AG04450 (cell line): ENCODE measurements at regions not wholly inside any gene's neighbourhood (a gene's known extent, or its start where the extent isn't known, plus 50 kb on each side); places are given as distances from the start of the nearest gene placed in this dataset.

Experiments used
- CTCF ChIA-PET: fragments of 300-600, 350-600 bp; formaldehyde crosslinking; extraction: SDS; loops from one replicate; lab custom pipeline; 2022; ENCODE audit warnings: antibody characterized with exemption, inconsistent platforms; lab: Charles Lee
- POLR2A ChIA-PET: fragments of 350-600 bp; formaldehyde crosslinking; extraction: SDS; loops from one replicate; lab custom pipeline; 2021; ENCODE audit warnings: antibody characterized with exemption, inconsistent platforms; lab: Yijun Ruan, JAX
- DNase-seq: peaks from one replicate; pipeline ENCODE4 v3.0.0-alpha.2; 2011; ENCODE audit warnings: low read depth, low spot score
- H3K27ac ChIP-seq: one replicate; pipeline ENCODE4 v1.5.1; 2012; ENCODE audit warnings: low read depth, low read length, control low read depth
- H3K27me3 ChIP-seq: one replicate; pipeline ENCODE4 v1.6.0; 2012; ENCODE audit warnings: low read length; ENCODE audit not compliant: control insufficient read depth, insufficient read depth
- H3K4me3 ChIP-seq: 2 replicates; pipeline ENCODE4 v1.5.1; 2011; ENCODE audit warnings: mild to moderate bottlenecking, low read depth, low read length, control low read depth
- H3K9me3 ChIP-seq: 2 replicates; pipeline ENCODE4 v1.5.1; 2012; ENCODE audit warnings: low read length; ENCODE audit not compliant: control insufficient read depth, insufficient read depth
- CTCF ChIP-seq: IDR thresholded peaks from 2 replicates; pipeline ENCODE4 v1.5.1; 2011; ENCODE audit warnings: low read depth, low read length, control low read depth, inconsistent platforms

GRCh38 chr4:45668128-45668527 is 455.7 kb downstream of the GABRG1 start:
- no peak overlapping the region for H3K27ac ChIP-seq
- DNase-seq: no peak
- no peak for TF ChIP-seq CTCF
- H3K9me3 ChIP-seq: no peaks in the 10 kb centered on the region; the same call in 1 of the 2 replicates
- H3K27me3 ChIP-seq: no peaks in the 10 kb centered on the region
- no peak overlapping the region for H3K4me3 ChIP-seq
- CTCF ChIA-PET: no interaction called here
- POLR2A ChIA-PET: no interaction called here

- Histone ChIP-seq H3K9me3 (no peaks in the 10 kb centered on the region; the same call in 1 of the 2 replicates), H3K27me3 (no peaks in the 10 kb centered on the region), H3K4me3 (no peak overlapping the region), H3K27ac (no peak overlapping the region)
- no peak for TF ChIP-seq CTCF
- CTCF ChIA-PET: no interaction called here
- DNase-seq: no peak
- POLR2A ChIA-PET: no interaction called here
These were observed 460.2 kb downstream of the GABRG1 start for GRCh38 chr4:45663628-45664081.

- CTCF ChIA-PET: no interaction called here
- Histone ChIP-seq H3K4me3 (no peak overlapping the region), H3K27me3 (no peaks in the 10 kb centered on the region), H3K9me3 (no peaks in the 10 kb centered on the region), H3K27ac (no peak overlapping the region)
- POLR2A ChIA-PET: no interaction called here
- no peak for DNase-seq
- no peak for TF ChIP-seq CTCF
These were observed 460.9 kb downstream of the GABRG1 start for GRCh38 chr4:45663003-45663402.

GRCh38 chr4:45661893-45662292 is 462.0 kb downstream of the GABRG1 start:
- H3K9me3 ChIP-seq: no peaks in the 10 kb centered on the region
- POLR2A ChIA-PET: no interaction called here

GRCh38 chr4:45650545-45650944 is 473.3 kb downstream of the GABRG1 start:
- no peak for TF ChIP-seq CTCF
- Histone ChIP-seq H3K9me3 (no peaks in the 10 kb centered on the region), H3K4me3 (no peak overlapping the region), H3K27me3 (no peaks in the 10 kb centered on the region), H3K27ac (no peak overlapping the region)
- DNase-seq: no peak
- ChIA-PET CTCF (no interaction called here), POLR2A (no interaction called here)

More at GRCh38 chr4:45661893-45662292, 462.0 kb downstream of the GABRG1 start:
- no peak overlapping the region for H3K4me3 ChIP-seq
- DNase-seq: no peak
- no peak overlapping the region for H3K27ac ChIP-seq
- no peaks in the 10 kb centered on the region for H3K27me3 ChIP-seq
- TF ChIP-seq CTCF: no peak
- CTCF ChIA-PET: no interaction called here
